ENCODE measurements at regions not wholly inside any gene's neighbourhood (a gene's known extent, or its start where the extent isn't known, plus 50 kb on each side); places are given as distances from the start of the nearest gene placed in this dataset.
"Not testable (repeated sequence)": the region's sequence is repeated elsewhere in the genome, so short reads cannot be mapped to it uniquely, and the experiment has no call there.

DNA sequence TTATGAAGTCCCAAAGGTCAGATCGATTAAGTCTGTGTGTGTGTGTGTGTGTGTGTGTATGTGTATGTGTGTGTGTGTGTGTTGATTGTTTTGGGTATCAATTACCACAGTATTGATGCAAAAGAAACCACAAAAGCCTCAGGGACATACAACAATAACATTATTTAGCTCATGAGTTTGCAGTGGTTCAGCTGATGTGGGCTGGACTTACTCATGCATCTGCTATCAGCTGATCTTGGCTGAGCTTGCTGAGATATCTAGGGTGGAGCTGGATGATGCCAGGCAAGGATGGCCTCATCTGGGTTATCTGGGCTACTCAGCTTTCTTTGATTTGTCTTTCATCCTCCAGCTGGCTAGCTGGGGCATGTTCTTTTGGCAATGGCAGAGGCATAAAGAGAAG lies 82.4 kb upstream of the PRR23C start:
- no peaks in the 10 kb centered on the region for H3K27me3 ChIP-seq (ENCODE audit: low read depth)
- H3K36me3 ChIP-seq = no peaks in the 10 kb centered on the region
- H3K9me3 ChIP-seq (replicated peaks) = no peaks in the 10 kb centered on the region
- no peak overlapping the region for H3K4me3 ChIP-seq
- no peak for DNase-seq
- TF ChIP-seq, protein P1, sequence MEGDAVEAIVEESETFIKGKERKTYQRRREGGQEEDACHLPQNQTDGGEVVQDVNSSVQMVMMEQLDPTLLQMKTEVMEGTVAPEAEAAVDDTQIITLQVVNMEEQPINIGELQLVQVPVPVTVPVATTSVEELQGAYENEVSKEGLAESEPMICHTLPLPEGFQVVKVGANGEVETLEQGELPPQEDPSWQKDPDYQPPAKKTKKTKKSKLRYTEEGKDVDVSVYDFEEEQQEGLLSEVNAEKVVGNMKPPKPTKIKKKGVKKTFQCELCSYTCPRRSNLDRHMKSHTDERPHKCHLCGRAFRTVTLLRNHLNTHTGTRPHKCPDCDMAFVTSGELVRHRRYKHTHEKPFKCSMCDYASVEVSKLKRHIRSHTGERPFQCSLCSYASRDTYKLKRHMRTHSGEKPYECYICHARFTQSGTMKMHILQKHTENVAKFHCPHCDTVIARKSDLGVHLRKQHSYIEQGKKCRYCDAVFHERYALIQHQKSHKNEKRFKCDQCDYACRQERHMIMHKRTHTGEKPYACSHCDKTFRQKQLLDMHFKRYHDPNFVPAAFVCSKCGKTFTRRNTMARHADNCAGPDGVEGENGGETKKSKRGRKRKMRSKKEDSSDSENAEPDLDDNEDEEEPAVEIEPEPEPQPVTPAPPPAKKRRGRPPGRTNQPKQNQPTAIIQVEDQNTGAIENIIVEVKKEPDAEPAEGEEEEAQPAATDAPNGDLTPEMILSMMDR (IDR thresholded peaks at IDR 0.05; ENCODE audit: borderline replicate concordance) = no peak
- intact Hi-C loops (cut with micrococcal nuclease) = no loop called here
- no peaks in the 10 kb centered on the region for H3K4me1 ChIP-seq
- no peak overlapping the region for H3K27ac ChIP-seq (replicated peaks)

DNA sequence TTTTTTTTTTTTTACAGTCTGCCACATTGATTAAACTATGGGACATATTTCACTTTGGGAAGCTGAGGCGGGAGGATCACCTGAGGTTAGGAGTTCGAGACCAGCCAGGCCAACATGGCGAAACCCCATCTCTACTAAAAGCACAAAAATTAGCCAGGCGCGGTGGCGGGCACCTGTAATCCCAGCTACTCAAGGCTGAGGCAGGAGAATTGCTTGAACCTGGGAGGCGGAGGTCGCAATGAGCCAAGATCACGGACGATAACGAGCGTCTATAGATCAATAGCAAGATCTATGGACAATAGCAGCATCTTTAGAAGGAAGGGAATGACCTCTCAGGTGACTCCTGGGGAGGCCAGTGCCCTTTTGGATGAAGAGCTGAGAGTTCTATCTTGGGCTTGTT lies 82.9 kb upstream of the PRR23C start:
- DNase-seq; H3K9me3 ChIP-seq (replicated peaks); H3K27me3 ChIP-seq (ENCODE audit: low read depth); intact Hi-C loops (cut with micrococcal nuclease); H3K27ac ChIP-seq (replicated peaks); H3K36me3 ChIP-seq; H3K4me3 ChIP-seq; H3K4me1 ChIP-seq: not testable (repeated sequence)

DNA sequence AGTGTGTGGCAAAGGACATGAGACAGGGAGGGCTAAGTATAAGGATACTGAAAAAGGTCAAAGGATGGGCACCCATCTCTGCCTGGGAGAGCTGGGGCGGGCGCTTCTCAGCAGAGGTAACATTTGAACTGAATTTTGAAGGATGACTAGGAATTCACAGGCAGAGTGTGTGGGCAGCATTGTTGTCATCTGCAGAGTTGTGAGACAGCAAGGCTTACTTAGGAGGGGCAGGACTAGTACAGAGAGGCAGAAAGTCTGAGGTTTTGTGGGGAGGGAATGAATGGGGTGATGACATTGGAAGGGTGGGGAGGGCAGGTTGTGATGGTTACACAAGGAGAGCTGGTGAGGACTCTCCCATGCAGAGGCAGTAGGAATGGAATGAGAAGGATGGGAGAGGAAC lies 84.1 kb upstream of the PRR23C start:
- no peak for DNase-seq
- Histone ChIP-seq H3K36me3 (no peaks in the 10 kb centered on the region), H3K4me3 (no peak overlapping the region), H3K27ac (replicated peaks) (no peak overlapping the region), H3K27me3 (ENCODE audit: low read depth) (no peaks in the 10 kb centered on the region), H3K9me3 (replicated peaks) (no peaks in the 10 kb centered on the region), H3K4me1 (no peaks in the 10 kb centered on the region)
- intact Hi-C loops (cut with micrococcal nuclease) = no loop called here
- TF ChIP-seq, protein P1 (IDR thresholded peaks at IDR 0.05; ENCODE audit: borderline replicate concordance) = no peak

DNA sequence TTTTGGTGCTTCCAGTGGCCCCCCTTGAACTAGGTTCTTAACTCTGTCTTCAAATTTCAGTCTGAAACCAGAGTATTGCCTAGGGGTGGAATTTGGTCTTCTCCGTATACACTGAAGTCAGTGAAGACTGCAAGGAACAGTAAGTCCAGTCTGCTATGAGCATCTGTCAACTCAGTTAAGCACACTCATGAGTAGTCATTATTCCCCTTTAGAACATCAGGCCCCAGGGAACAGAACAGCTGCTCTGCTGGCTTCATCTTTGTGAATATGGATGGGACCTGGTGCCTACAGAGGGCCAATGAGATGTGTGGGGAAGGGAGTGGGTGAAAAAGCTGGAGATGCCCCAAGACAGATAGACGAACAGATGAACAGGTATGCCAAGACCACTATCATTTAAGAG lies 85.2 kb upstream of the PRR23C start:
- H3K36me3 ChIP-seq = no peaks in the 10 kb centered on the region

DNA sequence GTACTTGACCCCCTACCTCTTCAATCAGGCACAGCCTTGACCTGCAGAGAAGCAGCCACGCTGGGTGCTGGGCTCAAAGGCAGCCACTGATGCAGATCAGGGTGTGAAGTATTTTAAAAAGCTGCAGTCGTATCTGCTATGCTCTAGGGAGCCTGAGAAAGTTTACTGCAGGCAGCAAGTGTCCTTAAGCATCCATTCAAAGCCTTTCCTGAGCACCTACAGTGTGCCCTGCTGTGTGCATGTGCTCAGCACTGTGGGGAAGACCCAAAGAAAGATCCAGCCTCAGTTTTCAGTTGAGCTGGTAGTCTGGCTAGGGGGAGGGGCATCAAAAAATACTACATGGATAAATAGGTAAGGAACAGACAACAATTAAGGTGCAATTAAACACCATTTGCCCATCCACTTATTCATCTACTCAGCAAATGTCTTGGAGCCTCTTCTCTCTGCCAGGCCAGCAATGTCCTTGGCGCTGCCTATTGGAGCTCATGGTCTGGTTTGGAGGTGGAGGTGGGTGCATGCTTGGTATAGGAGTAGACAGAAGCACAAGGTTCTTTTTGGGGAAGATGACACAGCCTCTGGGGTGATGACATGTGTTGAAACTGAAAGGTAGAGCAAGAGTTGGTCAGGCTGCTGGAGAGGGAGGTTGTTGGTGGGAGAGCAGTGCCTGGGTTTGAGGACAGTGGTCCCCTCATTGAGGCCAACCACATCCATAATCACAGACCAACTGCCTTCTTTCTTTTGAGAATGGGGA lies 85.9 kb upstream of the PRR23C start:
- Histone ChIP-seq H3K9me3 (replicated peaks) (no peaks in the 10 kb centered on the region), H3K4me3 (no peak overlapping the region), H3K4me1 (no peaks in the 10 kb centered on the region), H3K27ac (replicated peaks) (no peak overlapping the region), H3K27me3 (ENCODE audit: low read depth) (peaks cover 6% of the 10 kb centered on the region), H3K36me3 (no peaks in the 10 kb centered on the region)
- TF ChIP-seq, protein P1 (IDR thresholded peaks at IDR 0.05; ENCODE audit: borderline replicate concordance) = no peak
- no peak for DNase-seq
- intact Hi-C loops (cut with micrococcal nuclease) = no loop called here

More for the DNA sequence above, 85.2 kb upstream of the PRR23C start:
- TF ChIP-seq, protein P1 (IDR thresholded peaks at IDR 0.05; ENCODE audit: borderline replicate concordance) = no peak
- H3K4me1 ChIP-seq = no peaks in the 10 kb centered on the region
- intact Hi-C loops (cut with micrococcal nuclease) = no loop called here
- no peaks in the 10 kb centered on the region for H3K9me3 ChIP-seq (replicated peaks)
- H3K27me3 ChIP-seq (ENCODE audit: low read depth) = peaks cover 6% of the 10 kb centered on the region
- H3K27ac ChIP-seq (replicated peaks) = no peak overlapping the region
- no peak overlapping the region for H3K4me3 ChIP-seq
- no peak for DNase-seq

DNA sequence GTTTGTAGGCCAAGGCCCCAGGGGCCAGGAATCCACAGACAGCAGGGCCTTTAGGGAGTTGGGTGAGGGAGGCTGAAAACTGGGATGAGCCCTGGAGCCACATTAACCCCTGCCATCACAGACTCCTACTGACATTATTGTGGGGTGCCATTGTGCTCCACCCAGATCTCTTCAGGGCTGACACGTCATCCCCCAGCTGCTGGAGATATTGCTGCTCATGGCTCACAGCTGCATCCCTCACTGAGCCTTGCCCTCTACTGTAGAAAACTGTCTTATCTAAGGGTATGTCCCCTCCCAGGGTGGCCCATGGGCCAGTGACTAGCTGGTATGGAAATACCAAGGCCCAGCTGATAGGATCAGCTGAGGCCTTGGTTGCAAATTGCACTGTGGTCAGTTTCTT lies 87.3 kb upstream of the PRR23C start:
- Histone ChIP-seq H3K9me3 (replicated peaks) (no peaks in the 10 kb centered on the region), H3K27ac (replicated peaks) (no peak overlapping the region), H3K4me3 (no peak overlapping the region), H3K27me3 (ENCODE audit: low read depth) (peaks cover 6% of the 10 kb centered on the region), H3K36me3 (no peaks in the 10 kb centered on the region), H3K4me1 (no peaks in the 10 kb centered on the region)
- no peak for DNase-seq
- intact Hi-C loops (cut with micrococcal nuclease) = no loop called here
- TF ChIP-seq, protein P1 (IDR thresholded peaks at IDR 0.05; ENCODE audit: borderline replicate concordance) = no peak
